Left cardiac atrium (tissue), 4 donors: ENCODE measurements at regions not wholly inside any gene's neighbourhood (a gene's known extent, or its start where the extent isn't known, plus 50 kb on each side); places are given as distances from the start of the nearest gene placed in this dataset.

Source experiments
- ATAC-seq, 2 donors: fragments of 200-7000 bp; cut with Tn5 transposase; one replicate each; pipeline ENCODE4 v1.9.1; 2020; ENCODE audit warnings: mild to moderate bottlenecking in 2 of 2, moderate library complexity in 2 of 2
- DNase-seq: peaks from one replicate; pipeline ENCODE4 v3.0.0-alpha.2; 2020
- intact Hi-C, 2 donors: fragments of 100-400 bp; cut with DNase I; formaldehyde crosslinking; loops; one replicate each; pipeline versions ENCODE4 v1.14.1 to v1.15.1; 2022 to 2023
- donor health status: DM: no; HTN: yes; CAD: no.
- donor health status: DM: no; HTN: yes; CAD: no; lungs with severe emphysema.
- donor health status: DM: yes; HTN: yes; CAD: no.
- donor health status: Dilated cardiomyopathy.

- no peak for ATAC-seq
- intact Hi-C loops = no loop called here
- DNase-seq = no peak
Observed at GRCh38 chr6:62681108-62681507, 395.1 kb upstream of the KHDRBS2 start.

GRCh38 chr6:62672989-62673388, 387.0 kb upstream of the KHDRBS2 start:
- DNase-seq (no peak), ATAC-seq (no peak)
- intact Hi-C loops = no loop called here

- DNase-seq = no peak
- intact Hi-C loops = no loop called here
- ATAC-seq = no peak
Observed at GRCh38 chr6:62670490-62671223, 384.6 kb upstream of the KHDRBS2 start.

GRCh38 chr6:62669831-62670230, 383.8 kb upstream of the KHDRBS2 start:
- intact Hi-C loops = no loop called here
- ATAC-seq = no peak
- no peak for DNase-seq

- intact Hi-C loops = no loop called here
- DNase-seq = no peak
- ATAC-seq = no peak
Observed at GRCh38 chr6:62652692-62653328, 366.8 kb upstream of the KHDRBS2 start.

- intact Hi-C loops = no loop called here
- DNase-seq (no peak), ATAC-seq (no peak)
Observed at GRCh38 chr6:62645274-62645673, 359.2 kb upstream of the KHDRBS2 start.

GRCh38 chr6:62640749-62641148, 354.7 kb upstream of the KHDRBS2 start:
- intact Hi-C loops = no loop called here
- ATAC-seq (no peak), DNase-seq (no peak)

GRCh38 chr6:62626661-62627060, 340.6 kb upstream of the KHDRBS2 start:
- no peak for DNase-seq
- intact Hi-C loops = no loop called here

GRCh38 chr6:62623846-62624532, 338.0 kb upstream of the KHDRBS2 start:
- intact Hi-C loops = no loop called here
- DNase-seq (no peak), ATAC-seq (no peak)

More at GRCh38 chr6:62626661-62627060, 340.6 kb upstream of the KHDRBS2 start:
- no peak for ATAC-seq

GRCh38 chr6:62615366-62616015, 329.5 kb upstream of the KHDRBS2 start:
- intact Hi-C loops = no loop called here
- no peak for DNase-seq
- peak in 1 of 2 donors; percentile 47 for ATAC-seq

GRCh38 chr6:62614442-62614841, 328.4 kb upstream of the KHDRBS2 start:
- intact Hi-C loops = no loop called here
- DNase-seq (no peak), ATAC-seq (no peak)

- no peak for ATAC-seq
- DNase-seq = no peak
- intact Hi-C loops = no loop called here
Observed at GRCh38 chr6:62613928-62614327, 327.9 kb upstream of the KHDRBS2 start.

- ATAC-seq = no peak
- DNase-seq = no peak
- intact Hi-C loops = no loop called here
Observed at GRCh38 chr6:62612471-62612870, 326.4 kb upstream of the KHDRBS2 start.

- no peak for ATAC-seq
- intact Hi-C loops = no loop called here
- DNase-seq = no peak
Observed at GRCh38 chr6:62570372-62570771, 284.3 kb upstream of the KHDRBS2 start.

GRCh38 chr6:62541502-62541901, 255.5 kb upstream of the KHDRBS2 start:
- intact Hi-C loops = no loop called here
- no peak for ATAC-seq
- no peak for DNase-seq

GRCh38 chr6:62530985-62531384, 245.0 kb upstream of the KHDRBS2 start:
- ATAC-seq = no peak
- intact Hi-C loops = no loop called here
- no peak for DNase-seq

GRCh38 chr6:62528894-62529526, 243.0 kb upstream of the KHDRBS2 start:
- ATAC-seq (no peak), DNase-seq (no peak)
- intact Hi-C loops = no loop called here

GRCh38 chr6:62523630-62524029, 237.6 kb upstream of the KHDRBS2 start:
- no peak for ATAC-seq
- no peak for DNase-seq
- intact Hi-C loops = no loop called here

GRCh38 chr6:62519574-62519973, 233.5 kb upstream of the KHDRBS2 start:
- DNase-seq (no peak), ATAC-seq (no peak)
- intact Hi-C loops = no loop called here
